K562 (cell line): ENCODE measurements at regions not wholly inside any gene's neighbourhood (a gene's known extent, or its start where the extent isn't known, plus 50 kb on each side); places are given as distances from the start of the nearest gene placed in this dataset.

ENCODE experiments used
- ATAC-seq: fragments of 200-7000 bp; cut with Tn5 transposase; 3 replicates; pipeline ENCODE4 v1.9.1; 2020; ENCODE audit warnings: moderate library complexity
- BruUV-seq: library from RNA; stranded (reverse); fragments of 400-500 nt; replicated peaks from 2 replicates; lab custom pipeline; 2021; lab: Mats Ljungman, UMichigan
- CTCF ChIA-PET: fragments of 300-600 bp; formaldehyde crosslinking; extraction: SDS; loops from one replicate; lab custom pipeline; 2021; ENCODE audit warnings: low intra/inter-chr PET ratio; lab: Yijun Ruan, JAX
- POLR2A ChIA-PET: fragments of 300-600, 350-650 bp; sonication (Branson Sonifier 250); formaldehyde crosslinking; extraction: SDS; loops from one replicate; lab custom pipeline; 2021; ENCODE audit warnings: antibody characterized with exemption, inconsistent platforms; lab: Yijun Ruan, JAX
- DNase-seq, 4 experiments: peaks; one replicate each; pipeline versions ENCODE4 v3.0.0 to v3.0.0-alpha.2; 2011 to 2018; ENCODE audit warnings: low spot score in 3 of 4, mixed read lengths in 3 of 4; ENCODE audit errors: extremely low read depth in 1 of 4
- FAIRE-seq: peaks from 2 replicates; lab custom pipeline; 2011; peaks lifted over from hg19 to GRCh38; lab: Jason Lieb, UNC
- H2AFZ ChIP-seq: 2 replicates; pipeline ENCODE4 v1.6.0; 2011; ENCODE audit warnings: low read depth, low read length, control low read depth, inconsistent platforms
- H3K27ac ChIP-seq: fragments of 200-600 bp; 3 replicates; pipeline ENCODE4 v1.8.0; 2011; ENCODE audit warnings: low read depth, mild to moderate bottlenecking, control low read depth, inconsistent platforms, low read length, moderate library complexity, mixed read lengths; ENCODE audit errors: extremely low read depth
- H3K27me3 ChIP-seq, 2 experiments: fragments of 300-600 bp in 1 of 2; 2 replicates in 1 of 2; 3 replicates in 1 of 2; pipeline versions ENCODE4 v1.6.0 to v1.8.0; 2011; ENCODE audit warnings: inconsistent platforms in 2 of 2, low read length in 2 of 2, mild to moderate bottlenecking in 1 of 2, mixed read lengths in 1 of 2, moderate library complexity in 1 of 2; ENCODE audit not compliant: control insufficient read depth in 2 of 2, insufficient read depth in 2 of 2
- H3K36me3 ChIP-seq: fragments of 300-600 bp; 3 replicates; pipeline ENCODE4 v1.8.0; 2011; ENCODE audit warnings: mild to moderate bottlenecking, low read length, inconsistent platforms; ENCODE audit not compliant: control insufficient read depth, insufficient read depth
- H3K4me1 ChIP-seq, 2 experiments: fragments of 200-600 bp in 1 of 2; replicated peaks in 1 of 2; 2 replicates in 1 of 2; 3 replicates in 1 of 2; pipeline versions ENCODE4 v1.5.1 to v1.8.0; 2011; ENCODE audit warnings: inconsistent platforms in 2 of 2, low read length in 2 of 2, mild to moderate bottlenecking in 1 of 2, mixed read lengths in 1 of 2, moderate library complexity in 1 of 2; ENCODE audit not compliant: control insufficient read depth in 2 of 2, insufficient read depth in 2 of 2
- H3K4me2 ChIP-seq: 2 replicates; pipeline ENCODE4 v1.6.1; 2011; ENCODE audit warnings: low read length, control low read depth, inconsistent platforms, mixed read lengths; ENCODE audit not compliant: insufficient read depth
- H3K4me3 ChIP-seq: fragments of 200-600 bp; sonication (generic), shearing (Covaris generic); 2 replicates; pipeline ENCODE4 v1.5.1; 2016; ENCODE audit warnings: control low read depth, inconsistent platforms
- H3K79me2 ChIP-seq: fragments of 200-600 bp; 3 replicates; pipeline ENCODE4 v1.8.0; 2011; ENCODE audit warnings: low read length, inconsistent platforms; ENCODE audit not compliant: control insufficient read depth, insufficient read depth
- H3K9ac ChIP-seq, 2 experiments: 2 replicates each; pipeline versions ENCODE4 v1.6.0 to v1.6.1; 2011; ENCODE audit warnings: low read depth in 2 of 2, low read length in 2 of 2, control low read depth in 1 of 2, inconsistent platforms in 1 of 2, mild to moderate bottlenecking in 1 of 2, mixed read lengths in 1 of 2; ENCODE audit not compliant: insufficient read depth in 1 of 2
- H3K9me1 ChIP-seq: one replicate; pipeline ENCODE4 v1.6.0; 2011; ENCODE audit warnings: inconsistent platforms, mild to moderate bottlenecking, low read length, moderate library complexity; ENCODE audit not compliant: control insufficient read depth, insufficient read depth
- H3K9me3 ChIP-seq: replicated peaks from 2 replicates; pipeline ENCODE4 v1.5.1; 2011; ENCODE audit warnings: low read depth, low read length, inconsistent platforms; ENCODE audit not compliant: control insufficient read depth, insufficient read depth
- H4K20me1 ChIP-seq: replicated peaks from 2 replicates; pipeline ENCODE4 v1.6.1; 2011; ENCODE audit warnings: low read length, inconsistent platforms, mixed read lengths; ENCODE audit not compliant: control insufficient read depth, insufficient read depth
- ATF3 ChIP-seq, 2 experiments: fragments of 450-650 bp in 1 of 2; sonication (generic) in 1 of 2; formaldehyde crosslinking in 1 of 2; IDR thresholded peaks in 1 of 2; conservative IDR thresholded peaks in 1 of 2; 2 replicates each; pipeline versions ENCODE4 v1.6.1 to v1.8.1; 2016 to 2023; ENCODE audit warnings: mild to moderate bottlenecking in 2 of 2, moderate library complexity in 2 of 2, inconsistent platforms in 1 of 2, missing genetic modification reagents in 1 of 2
- KAT7 ChIP-seq: sonication (generic); formaldehyde crosslinking; IDR thresholded peaks from 2 replicates; pipeline ENCODE4 v1.8.0; 2022; ENCODE audit warnings: missing genetic modification reagents, mild to moderate bottlenecking, borderline replicate concordance
- SAP30 ChIP-seq: fragments of 200-600 bp; sonication (generic); IDR thresholded peaks from 2 replicates; pipeline ENCODE4 v1.6.1; 2012; ENCODE audit warnings: borderline replicate concordance, low read depth, mild to moderate bottlenecking, moderate library complexity, low read length, control low read depth, inconsistent platforms; ENCODE audit not compliant: insufficient read depth, poor library complexity, severe bottlenecking
- ZNF75A ChIP-seq: fragments of 450-650 bp; formaldehyde crosslinking; IDR thresholded peaks from 2 replicates; pipeline ENCODE4 v1.4.0; 2020; ENCODE audit warnings: mild to moderate bottlenecking
- WGBS: fragments of 100-300 bp; shearing (Covaris generic); methylation state at CpG from one replicate; pipeline ENCODE4 v1.1.6; 2016; ENCODE audit warnings: low coverage, mixed read lengths; ENCODE audit not compliant: insufficient coverage; ENCODE audit errors: missing lambda C conversion rate; 5-methylcytosine and 5-hydroxymethylcytosine counted together
- in situ Hi-C: fragments of 300-500 bp; cut with MboI; formaldehyde crosslinking; loops from 4 replicates; pipeline ENCODE4 v1.15.0; 2018; ENCODE audit warnings: inconsistent platforms, mixed read lengths
- intact Hi-C: fragments of 100-400 bp; cut with micrococcal nuclease; formaldehyde crosslinking; loops from 2 replicates; pipeline ENCODE4 v1.14.2; 2022

- Histone ChIP-seq H3K36me3 (no peaks in the 10 kb centered on the region), H3K27ac (no peak overlapping the region), H3K9me1 (no peaks in the 10 kb centered on the region), H3K4me3 (no peak overlapping the region), H3K27me3 (no peaks in the 10 kb centered on the region), H3K4me1 (peaks cover 11 to 14% of the 10 kb centered on the region in 2 experiments; a peak in 4 of 5 replicates), H2AFZ (no peak overlapping the region), H3K4me2 (no peak overlapping the region), H4K20me1 (no peaks in the 10 kb centered on the region), H3K79me2 (no peaks in the 10 kb centered on the region), H3K9me3 (no peaks in the 10 kb centered on the region), H3K9ac (no peak overlapping the region)
- POLR2A ChIA-PET = interaction anchor here (0.8 to 0.9 kb wide), 2 partner anchors 29 to 55 kb away, joined by 3 to 4 read pairs; no protein-coding TSS in a partner anchor
- in situ Hi-C loops (no loop called here), intact Hi-C loops (loop anchor here (5.0 kb wide), 1 partner anchor 55 kb away; the partner anchor contains the start of gene AKIRIN2)
- DNase-seq (no peak), FAIRE-seq (no peak), ATAC-seq (no peak)
- WGBS = 85% methylated on average over 3 of the region's 3 CpGs
- no peak for TF ChIP-seq SAP30
- TF ChIP-seq ATF3 (IDR thresholded peaks at IDR 0.05) = 0 out of 2 replicates have a peak, but pooled peaks have one; percentile 31
- TF ChIP-seq ATF3 (CRISPR knock-in tag; conservative IDR thresholded peaks at IDR 0.05) = no peak
- no peak for TF ChIP-seq ZNF75A (CRISPR knock-in tag)
- no peak for TF ChIP-seq KAT7 (CRISPR knock-in tag)
- CTCF ChIA-PET = no interaction called here
- no TSS peak for BruUV-seq
These were observed 55.8 kb upstream of the AKIRIN2 start for GRCh38 chr6:87757792-87758191.
